ENCODE measurements at regions not wholly inside any gene's neighbourhood (a gene's known extent, or its start where the extent isn't known, plus 50 kb on each side); places are given as distances from the start of the nearest gene placed in this dataset.

- no peak for TF ChIP-seq POLR2A (IDR thresholded peaks at IDR 0.05)
- TF ChIP-seq, protein P1, sequence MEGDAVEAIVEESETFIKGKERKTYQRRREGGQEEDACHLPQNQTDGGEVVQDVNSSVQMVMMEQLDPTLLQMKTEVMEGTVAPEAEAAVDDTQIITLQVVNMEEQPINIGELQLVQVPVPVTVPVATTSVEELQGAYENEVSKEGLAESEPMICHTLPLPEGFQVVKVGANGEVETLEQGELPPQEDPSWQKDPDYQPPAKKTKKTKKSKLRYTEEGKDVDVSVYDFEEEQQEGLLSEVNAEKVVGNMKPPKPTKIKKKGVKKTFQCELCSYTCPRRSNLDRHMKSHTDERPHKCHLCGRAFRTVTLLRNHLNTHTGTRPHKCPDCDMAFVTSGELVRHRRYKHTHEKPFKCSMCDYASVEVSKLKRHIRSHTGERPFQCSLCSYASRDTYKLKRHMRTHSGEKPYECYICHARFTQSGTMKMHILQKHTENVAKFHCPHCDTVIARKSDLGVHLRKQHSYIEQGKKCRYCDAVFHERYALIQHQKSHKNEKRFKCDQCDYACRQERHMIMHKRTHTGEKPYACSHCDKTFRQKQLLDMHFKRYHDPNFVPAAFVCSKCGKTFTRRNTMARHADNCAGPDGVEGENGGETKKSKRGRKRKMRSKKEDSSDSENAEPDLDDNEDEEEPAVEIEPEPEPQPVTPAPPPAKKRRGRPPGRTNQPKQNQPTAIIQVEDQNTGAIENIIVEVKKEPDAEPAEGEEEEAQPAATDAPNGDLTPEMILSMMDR (IDR thresholded peaks at IDR 0.05) = no peak
Observed at GRCh38 chr4:125663896-125664767, 349.4 kb downstream of the FAT4 start.
